ENCODE measurements at regions not wholly inside any gene's neighbourhood (a gene's known extent, or its start where the extent isn't known, plus 50 kb on each side); places are given as distances from the start of the nearest gene placed in this dataset.

DNA sequence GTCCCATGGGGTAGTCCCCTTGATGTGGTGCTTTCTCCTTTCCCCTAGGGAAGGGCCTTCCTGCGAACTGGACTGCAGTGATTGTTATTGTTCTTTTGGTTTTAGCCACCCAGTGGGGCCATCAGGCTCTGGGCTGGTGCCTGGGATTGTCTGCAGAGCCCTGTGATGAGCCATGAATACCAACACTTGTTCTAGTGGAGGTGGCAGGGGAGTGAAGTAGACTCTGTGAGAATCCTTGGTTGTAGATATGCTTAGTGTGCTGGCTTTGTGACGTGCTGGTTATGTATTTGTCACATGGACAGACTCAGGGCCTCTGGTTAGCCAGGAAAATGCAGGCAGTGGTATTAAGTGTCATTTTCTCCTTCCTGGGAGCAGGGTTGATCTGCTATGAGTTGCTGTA is 51.8 kb upstream of the NDUFB4 start:
- no peak for DNase-seq

DNA sequence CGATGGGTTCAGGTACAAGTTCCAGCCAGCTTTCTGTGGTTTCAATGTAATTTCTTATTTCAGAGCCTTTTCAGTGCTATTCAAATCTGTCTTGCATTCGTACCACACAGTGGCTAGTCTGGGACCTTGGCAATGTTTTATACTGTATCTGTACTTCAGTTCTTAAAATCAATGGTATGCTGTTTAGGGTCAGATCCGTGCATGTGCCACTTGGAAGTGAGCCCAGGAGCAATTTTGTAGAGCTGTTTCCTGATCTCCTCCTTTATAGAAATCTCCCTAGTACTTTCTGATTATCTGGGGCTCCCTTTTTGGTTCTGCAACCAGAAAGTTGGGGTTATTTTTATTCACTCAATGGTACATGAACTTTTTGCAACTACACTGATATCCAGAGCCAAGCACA is 59.5 kb upstream of the NDUFB4 start:
- DNase-seq, result no peak

DNA sequence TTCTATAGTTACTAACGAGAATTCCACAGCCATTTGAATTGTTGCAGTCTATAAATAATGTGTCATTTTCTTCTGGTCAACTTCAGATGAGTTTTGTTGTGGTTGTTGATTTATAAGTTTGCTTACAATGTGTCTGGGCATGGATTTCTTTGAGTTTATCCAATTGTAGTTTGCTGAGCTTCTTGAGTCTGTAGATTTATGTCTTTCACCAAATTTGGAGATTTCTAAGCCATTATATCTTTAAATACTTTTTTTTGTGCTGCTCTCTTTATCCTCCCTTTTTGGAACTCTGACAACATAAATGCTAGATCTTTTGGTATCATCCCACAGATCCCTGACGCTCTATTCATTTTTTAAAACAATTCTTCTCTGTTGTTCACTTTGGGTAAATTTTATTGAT is 63.2 kb upstream of the NDUFB4 start:
- no peak for DNase-seq

DNA sequence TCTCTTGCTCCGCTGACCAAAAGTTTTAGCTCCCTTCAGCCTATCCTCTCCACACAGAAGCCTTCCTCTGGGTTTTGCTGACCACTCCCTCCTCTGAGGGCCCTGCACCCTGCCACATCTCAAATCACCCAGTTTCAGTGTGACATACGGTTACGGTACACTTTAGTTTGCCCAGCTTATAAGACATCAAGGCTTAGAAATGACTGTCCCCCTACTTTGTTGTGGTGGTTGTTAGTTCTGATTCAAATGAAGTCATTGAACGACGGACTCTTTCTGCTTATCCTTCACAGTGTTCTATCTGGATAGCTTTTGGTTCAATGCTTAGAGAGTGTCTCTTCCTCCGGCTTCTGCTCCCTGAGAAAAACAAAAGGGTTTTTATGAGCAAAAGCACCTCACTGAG is 68.0 kb upstream of the NDUFB4 start:
- no peak for DNase-seq

DNA sequence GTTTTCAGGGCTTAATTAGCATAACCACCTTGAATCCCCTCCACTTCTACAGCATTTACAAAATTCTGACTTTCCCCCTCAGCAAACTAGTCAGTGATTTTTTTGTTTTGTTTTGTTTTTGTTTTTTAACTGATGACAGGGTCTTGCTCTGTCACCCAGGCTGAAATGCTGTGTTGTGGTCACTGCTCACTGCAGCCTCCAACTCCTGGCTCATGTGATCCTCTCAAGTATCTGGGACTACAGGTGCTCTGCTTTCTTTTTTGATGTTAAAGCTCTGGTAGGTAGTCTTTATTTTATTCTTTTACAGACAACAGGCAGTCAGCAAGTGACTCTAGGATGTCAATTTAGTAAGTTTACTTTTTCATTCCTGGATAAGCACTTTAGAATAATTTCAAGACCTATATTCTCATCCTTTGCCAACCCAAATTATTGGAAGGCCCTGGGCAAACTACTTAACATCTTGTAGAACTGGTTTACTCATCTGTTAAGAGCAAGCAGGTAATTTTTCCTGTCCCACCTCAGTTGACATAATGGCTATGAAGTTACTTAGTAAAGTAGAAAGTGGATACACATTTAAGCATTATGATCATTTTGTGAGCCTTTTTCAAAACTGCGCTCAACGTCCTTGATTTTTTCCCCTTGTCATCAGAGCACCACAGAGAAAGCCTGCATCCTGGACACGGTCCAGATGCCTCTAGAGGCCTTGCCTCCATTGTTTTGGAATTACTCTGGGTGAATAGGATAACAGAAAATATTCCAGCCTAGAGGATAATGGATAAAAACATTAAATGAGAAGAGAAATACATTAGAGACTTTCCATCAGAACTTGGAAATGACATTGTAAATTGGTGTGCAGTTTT is 69.9 kb upstream of the NDUFB4 start:
- no peak for DNase-seq

DNA sequence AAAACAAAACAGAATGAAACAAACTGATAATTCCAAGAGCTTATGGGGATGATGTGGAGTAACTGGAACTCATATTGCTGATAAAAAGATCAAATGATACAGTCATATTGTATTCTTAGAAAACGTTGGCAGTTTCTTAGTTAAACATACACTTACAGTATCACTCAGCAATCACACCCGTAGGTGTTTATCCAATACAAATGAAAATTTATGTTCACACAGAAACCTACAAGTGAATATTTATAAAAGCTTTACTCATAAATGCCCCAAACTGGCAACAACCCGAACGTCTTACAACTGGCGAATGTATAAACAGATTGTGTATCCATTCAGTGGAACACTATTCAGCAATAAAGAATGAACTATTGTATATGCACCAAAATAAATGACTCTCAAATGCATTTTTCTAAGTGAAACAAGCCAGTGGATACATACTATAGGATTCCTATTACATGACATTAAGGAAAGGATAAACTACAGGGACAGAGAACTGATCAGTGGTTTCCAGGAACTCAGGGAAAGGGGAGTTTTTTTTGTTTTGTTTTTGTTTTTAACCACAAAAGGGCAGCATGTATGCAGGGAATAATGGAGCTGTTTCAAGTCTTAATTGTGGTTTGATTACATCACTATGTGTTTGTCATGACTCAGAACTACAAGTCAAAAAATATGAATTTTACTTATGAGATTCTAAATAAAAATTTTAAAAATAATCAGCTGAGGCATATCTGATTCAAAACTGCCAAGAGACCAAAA is 71.8 kb upstream of the NDUFB4 start:
- no peak for DNase-seq

DNA sequence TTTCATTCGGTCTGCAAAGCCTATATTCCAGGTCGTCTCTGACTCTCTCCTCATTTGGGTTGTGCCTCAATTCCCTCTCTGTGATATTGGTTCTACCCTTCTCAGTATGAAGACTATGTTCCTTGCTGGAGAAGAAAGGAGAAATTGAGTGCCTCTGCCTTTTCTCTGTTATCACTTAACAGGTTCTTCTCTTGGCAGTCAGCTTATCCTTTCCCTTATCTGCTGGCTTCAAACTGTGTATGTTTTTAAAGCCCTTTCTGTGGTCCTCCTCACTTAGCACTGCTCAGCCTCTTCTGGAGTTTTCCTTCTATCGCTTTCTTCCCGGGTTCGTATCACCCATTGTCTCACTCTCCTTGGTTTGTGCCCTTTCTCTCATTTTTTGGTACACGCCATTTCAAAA is 65.3 kb upstream of the FSTL1 start:
- DNase-seq, result no peak

DNA sequence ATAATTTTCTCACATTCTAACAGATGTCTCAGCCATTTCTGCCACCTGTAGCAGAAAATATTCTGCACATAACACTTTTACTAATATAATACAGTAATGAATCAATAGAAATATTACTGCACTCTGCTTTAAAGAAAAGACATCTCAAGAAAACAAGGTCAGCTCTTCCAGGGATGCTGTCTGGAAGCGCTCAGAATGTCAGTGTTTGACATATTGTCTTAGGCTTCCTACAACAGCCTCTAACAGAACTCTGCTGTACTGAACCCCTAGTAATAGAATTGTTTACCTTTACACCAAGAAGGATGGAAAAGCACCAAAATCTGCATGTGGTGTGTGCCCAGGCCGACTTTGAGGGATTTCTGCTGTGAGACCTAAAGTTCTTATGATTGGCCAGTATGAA is 61.9 kb upstream of the FSTL1 start:
- DNase-seq, result no peak

DNA sequence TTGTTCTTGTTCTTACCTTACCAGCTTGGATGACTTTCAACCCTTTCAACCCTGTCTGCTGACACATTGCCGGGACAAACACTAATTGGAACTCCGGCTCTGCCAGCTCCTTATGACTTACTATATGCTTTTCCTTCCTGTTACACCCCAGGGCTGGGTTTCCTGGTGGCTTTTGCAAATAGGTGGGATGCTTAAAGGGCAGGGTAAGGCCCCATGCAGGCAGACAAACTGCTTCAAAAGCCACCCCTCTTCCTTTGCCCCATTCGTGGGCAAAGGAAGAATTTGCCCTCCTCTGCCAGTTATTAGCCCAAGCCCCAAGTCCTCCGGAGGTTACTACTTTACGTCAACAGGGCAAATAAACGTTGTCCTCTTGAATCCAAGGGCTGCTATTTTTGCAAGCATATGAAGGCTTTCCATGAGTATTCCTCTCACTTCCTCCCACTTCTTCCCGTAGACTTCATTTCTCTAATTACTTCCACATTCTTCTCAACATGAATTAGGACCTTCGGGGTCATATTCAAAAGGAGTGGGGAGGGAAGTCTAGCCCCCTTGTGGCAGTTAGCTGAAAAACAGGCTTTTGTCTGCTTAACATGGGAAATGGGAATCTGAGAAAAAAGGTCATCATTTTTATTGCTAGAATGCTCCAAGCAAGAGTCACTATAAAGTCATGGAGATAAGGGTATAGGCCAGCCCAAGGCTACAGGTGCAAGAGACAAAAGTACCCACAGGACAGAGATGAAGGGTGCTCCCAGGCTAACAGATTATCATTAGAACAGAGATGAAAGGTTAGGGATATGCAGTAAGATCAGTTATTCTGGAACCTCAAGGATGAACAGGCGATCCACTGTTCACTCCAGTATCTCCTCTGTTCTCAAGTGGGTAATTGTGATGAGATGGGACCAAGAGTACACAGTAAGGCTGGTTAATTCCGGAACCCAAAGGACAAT is 56.3 kb upstream of the FSTL1 start:
- DNase-seq, result peak; percentile 2

DNA sequence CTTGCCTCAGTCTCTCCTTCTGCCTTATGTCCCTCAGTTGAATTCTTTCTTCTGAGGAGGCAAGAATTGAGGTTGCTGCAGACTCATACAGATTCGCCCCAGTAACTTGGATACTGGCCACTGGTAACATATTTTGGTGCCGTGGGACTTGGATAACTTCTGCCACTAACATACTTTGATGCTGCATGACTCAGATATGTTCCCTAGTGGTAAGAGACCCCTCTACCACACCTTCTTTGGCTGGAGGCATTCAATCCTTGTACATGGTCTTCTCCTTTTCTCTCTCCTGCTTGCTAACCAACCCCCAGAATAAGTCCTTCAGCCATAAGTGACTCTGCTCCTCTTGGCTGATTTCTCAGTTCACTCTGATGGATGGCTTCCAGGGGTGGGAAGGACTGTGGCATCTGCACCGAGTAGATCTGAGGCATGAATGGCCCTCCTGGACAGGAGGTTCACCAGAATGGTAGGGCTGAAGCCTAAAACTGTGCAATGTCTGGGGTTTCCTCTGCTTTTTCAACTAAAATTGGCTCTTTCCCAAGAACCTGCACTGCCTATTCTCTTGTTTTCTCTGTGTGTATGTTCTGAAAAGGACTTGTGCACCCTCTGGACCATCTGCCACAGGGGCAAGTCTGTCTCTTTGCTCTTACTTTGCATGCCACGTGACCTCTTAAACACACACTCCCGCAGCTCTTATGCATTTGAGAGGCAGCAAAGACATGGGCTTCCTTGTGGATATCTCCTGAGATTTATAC is 55.5 kb upstream of the FSTL1 start:
- DNase-seq, result no peak

DNA sequence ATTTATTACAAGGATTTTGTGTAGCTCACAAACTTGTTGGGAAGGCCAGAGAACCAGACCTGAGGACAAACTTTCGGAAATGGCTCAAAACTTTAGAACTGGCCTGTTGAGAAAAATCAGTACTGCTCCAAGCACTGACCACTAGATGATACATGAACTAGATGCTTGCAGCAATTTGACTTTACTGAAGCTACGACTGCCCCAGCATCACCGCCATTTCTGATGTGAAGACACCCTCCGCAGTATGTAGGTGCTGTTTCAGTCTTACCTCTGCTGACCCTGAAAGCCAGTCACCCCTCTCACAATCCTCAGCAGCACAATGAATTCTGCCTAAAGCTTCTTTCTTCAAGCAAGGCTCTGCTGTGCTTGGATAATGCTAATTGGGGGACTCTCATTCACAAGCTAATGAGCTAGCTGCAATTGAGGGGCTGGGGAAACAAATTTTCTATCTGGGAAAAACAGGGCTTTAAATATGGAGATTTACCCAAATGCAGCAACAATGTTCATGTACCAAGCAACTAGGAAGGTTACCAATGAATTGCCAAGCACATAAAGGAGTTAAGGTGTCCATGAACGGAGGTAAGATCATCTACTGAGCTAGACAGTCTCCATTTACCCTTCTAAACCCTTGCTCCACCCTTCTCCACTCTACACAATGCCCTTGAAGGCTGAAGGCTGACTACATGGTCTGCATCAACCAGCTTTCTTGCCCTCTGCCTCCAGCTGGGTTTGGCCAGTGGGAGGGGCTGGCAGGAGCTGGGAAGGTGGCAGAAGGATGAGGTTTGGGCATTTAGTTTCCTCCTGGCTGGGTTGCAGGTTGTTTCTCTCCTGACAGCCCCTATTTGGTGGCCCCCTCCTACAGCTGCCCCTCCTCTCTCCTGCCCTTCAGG is 53.2 kb upstream of the FSTL1 start:
- DNase-seq, result no peak

DNA sequence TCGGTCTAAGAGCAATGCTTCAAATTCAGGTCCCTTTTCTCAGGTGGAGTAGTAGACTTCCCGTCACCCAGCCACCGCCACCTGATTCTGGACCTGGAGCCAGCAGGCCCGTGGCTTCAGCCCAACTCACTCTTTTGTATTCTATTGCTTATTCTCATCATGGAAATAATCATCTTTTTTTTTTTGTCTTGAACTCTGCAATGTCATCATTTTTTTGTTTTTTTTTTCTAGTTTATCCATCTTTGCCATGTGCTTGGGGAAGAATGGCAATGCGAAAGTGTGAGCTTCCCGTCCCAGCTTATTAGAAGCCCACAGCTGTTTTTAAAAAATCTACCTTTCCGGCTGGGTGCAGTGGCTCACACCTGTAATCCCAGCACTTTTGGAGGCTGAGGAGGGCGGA is 51.3 kb upstream of the FSTL1 start:
- no peak for DNase-seq
